Trophoblast cell (in vitro differentiated cells and primary cell): ENCODE measurements at regions not wholly inside any gene's neighbourhood (a gene's known extent, or its start where the extent isn't known, plus 50 kb on each side); places are given as distances from the start of the nearest gene placed in this dataset.
"Not testable (repeated sequence)": the region's sequence is repeated elsewhere in the genome, so short reads cannot be mapped to it uniquely, and the experiment has no call there.

Source experiments
- DNase-seq, 2 donors: peaks; one replicate each; pipeline ENCODE4 v3.0.0-alpha.2; 2016
- H2AFZ ChIP-seq: 2 replicates; pipeline ENCODE4 v1.6.1; 2013; ENCODE audit warnings: low read length, moderate library complexity, mild to moderate bottlenecking; ENCODE audit not compliant: insufficient read depth, poor library complexity
- H2AK5ac ChIP-seq: 2 replicates; pipeline ENCODE4 v1.6.1; 2013; ENCODE audit warnings: mild to moderate bottlenecking, low read length
- H2BK120ac ChIP-seq: 2 replicates; pipeline ENCODE4 v1.6.1; 2013; ENCODE audit warnings: low read length, mild to moderate bottlenecking, moderate library complexity; ENCODE audit not compliant: insufficient read depth, poor library complexity
- H2BK12ac ChIP-seq: 2 replicates; pipeline ENCODE4 v1.6.1; 2013; ENCODE audit warnings: mild to moderate bottlenecking, low read length, moderate library complexity
- H2BK5ac ChIP-seq: 2 replicates; pipeline ENCODE4 v1.6.1; 2013; ENCODE audit warnings: low read length, low read depth, moderate library complexity, mild to moderate bottlenecking; ENCODE audit not compliant: poor library complexity
- H3K14ac ChIP-seq: 2 replicates; pipeline ENCODE4 v1.6.1; 2013; ENCODE audit warnings: mild to moderate bottlenecking, low read length
- H3K18ac ChIP-seq: 2 replicates; pipeline ENCODE4 v1.6.1; 2013; ENCODE audit warnings: mild to moderate bottlenecking, low read length
- H3K23ac ChIP-seq: 2 replicates; pipeline ENCODE4 v1.6.1; 2013; ENCODE audit warnings: low read length
- H3K27ac ChIP-seq: 2 replicates; pipeline ENCODE4 v1.5.1; 2013; ENCODE audit warnings: low read depth, mild to moderate bottlenecking, inconsistent platforms, low read length, moderate library complexity
- H3K27me3 ChIP-seq: 2 replicates; pipeline ENCODE4 v1.6.1; 2013; ENCODE audit warnings: inconsistent platforms, mild to moderate bottlenecking, low read length, moderate library complexity; ENCODE audit not compliant: insufficient read depth
- H3K36me3 ChIP-seq, 2 experiments: 1 replicate in 1 of 2; 2 replicates in 1 of 2; pipeline ENCODE4 v1.6.1; 2013; ENCODE audit warnings: low read length in 2 of 2, mild to moderate bottlenecking in 2 of 2, moderate library complexity in 1 of 2; ENCODE audit not compliant: insufficient read depth in 2 of 2, control insufficient read depth in 1 of 2
- H3K4ac ChIP-seq: 2 replicates; pipeline ENCODE4 v1.6.1; 2013; ENCODE audit warnings: low read depth, mild to moderate bottlenecking, low read length, moderate library complexity
- H3K4me1 ChIP-seq, 2 experiments: 1 replicate in 1 of 2; 2 replicates in 1 of 2; pipeline ENCODE4 v1.6.1; 2013; ENCODE audit warnings: low read length in 2 of 2, mild to moderate bottlenecking in 2 of 2, moderate library complexity in 1 of 2; ENCODE audit not compliant: insufficient read depth in 2 of 2, control insufficient read depth in 1 of 2
- H3K4me2 ChIP-seq: 2 replicates; pipeline ENCODE4 v1.6.1; 2013; ENCODE audit warnings: inconsistent platforms, mild to moderate bottlenecking, low read length, moderate library complexity
- H3K4me3 ChIP-seq: 2 replicates; pipeline ENCODE4 v1.5.1; 2013; ENCODE audit warnings: mild to moderate bottlenecking, low read depth, low read length, inconsistent platforms
- H3K79me1 ChIP-seq: one replicate; pipeline ENCODE4 v1.6.1; 2013; ENCODE audit warnings: low read length
- H3K79me2 ChIP-seq: 2 replicates; pipeline ENCODE4 v1.6.1; 2013; ENCODE audit warnings: low read length, mild to moderate bottlenecking; ENCODE audit not compliant: control insufficient read depth, insufficient read depth, poor library complexity
- H3K9ac ChIP-seq: 2 replicates; pipeline ENCODE4 v1.6.1; 2013; ENCODE audit warnings: mild to moderate bottlenecking, low read length
- H3K9me3 ChIP-seq: 2 replicates; pipeline ENCODE4 v1.6.1; 2013; ENCODE audit warnings: low read depth, mild to moderate bottlenecking, control low read depth, inconsistent platforms, low read length; ENCODE audit not compliant: insufficient read depth
- H4K12ac ChIP-seq: 2 replicates; pipeline ENCODE4 v1.6.1; 2013; ENCODE audit warnings: low read depth, mild to moderate bottlenecking, low read length, moderate library complexity
- H4K8ac ChIP-seq: 2 replicates; pipeline ENCODE4 v1.6.1; 2013; ENCODE audit warnings: low read depth, mild to moderate bottlenecking, low read length, moderate library complexity
- H4K91ac ChIP-seq: one replicate; pipeline ENCODE4 v1.6.1; 2013; ENCODE audit warnings: low read depth, mild to moderate bottlenecking, low read length, moderate library complexity
- WGBS: extraction: QIAGEN DNeasy Blood & Tissue Kit; methylation state at CpG from one replicate; pipeline ENCODE4 v1.1.7; 2013; ENCODE audit warnings: missing lambda C conversion rate; ENCODE audit not compliant: insufficient read length, insufficient coverage; ENCODE audit errors: extremely low coverage; 5-methylcytosine and 5-hydroxymethylcytosine counted together

DNA sequence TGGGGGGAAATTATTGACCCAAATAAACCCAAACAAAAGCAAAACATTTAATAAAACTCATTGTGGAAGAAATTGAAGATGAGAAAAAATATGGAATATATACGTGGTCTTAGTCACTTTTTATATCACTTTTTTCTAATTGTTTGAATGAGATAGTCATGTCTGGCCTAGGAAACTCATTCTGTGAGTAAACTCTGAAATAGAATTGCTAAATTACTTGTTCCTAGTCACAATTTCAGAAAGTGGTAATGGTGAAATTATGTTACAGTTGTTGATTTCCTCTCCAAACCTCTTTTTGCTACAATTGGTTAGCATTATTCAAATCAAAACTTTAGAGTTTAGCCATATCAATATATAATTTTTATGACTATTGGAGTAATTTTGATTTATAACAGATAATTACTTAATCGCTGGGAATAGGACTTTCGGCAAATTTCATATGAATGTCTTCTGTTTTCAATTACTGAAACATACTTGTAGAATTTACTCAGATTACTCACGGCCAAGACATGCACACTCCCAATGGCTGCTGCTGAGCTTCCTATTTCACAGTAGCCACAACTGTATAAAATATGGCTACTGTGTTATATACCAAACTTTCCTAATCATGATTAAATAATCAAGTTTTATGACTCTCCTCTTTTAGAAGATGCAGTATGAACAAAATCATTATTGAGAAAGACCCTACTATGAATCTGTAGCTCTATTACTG lies 113.8 kb upstream of the C1QTNF3 start:
- not testable (repeated sequence) for H3K4me3 ChIP-seq, H2BK5ac ChIP-seq, H3K4ac ChIP-seq, H3K4me1 ChIP-seq, H3K79me1 ChIP-seq, H3K9me3 ChIP-seq, H4K12ac ChIP-seq, H2BK12ac ChIP-seq, H2AK5ac ChIP-seq, H4K8ac ChIP-seq, H3K9ac ChIP-seq, H3K14ac ChIP-seq, H3K18ac ChIP-seq, H3K23ac ChIP-seq, H2BK120ac ChIP-seq, H4K91ac ChIP-seq, H3K36me3 ChIP-seq, H3K27me3 ChIP-seq, H3K4me2 ChIP-seq, H3K27ac ChIP-seq, DNase-seq, H3K79me2 ChIP-seq, H2AFZ ChIP-seq
- WGBS, result no CpG with 5 or more reads among the region's 4 CpGs

DNA sequence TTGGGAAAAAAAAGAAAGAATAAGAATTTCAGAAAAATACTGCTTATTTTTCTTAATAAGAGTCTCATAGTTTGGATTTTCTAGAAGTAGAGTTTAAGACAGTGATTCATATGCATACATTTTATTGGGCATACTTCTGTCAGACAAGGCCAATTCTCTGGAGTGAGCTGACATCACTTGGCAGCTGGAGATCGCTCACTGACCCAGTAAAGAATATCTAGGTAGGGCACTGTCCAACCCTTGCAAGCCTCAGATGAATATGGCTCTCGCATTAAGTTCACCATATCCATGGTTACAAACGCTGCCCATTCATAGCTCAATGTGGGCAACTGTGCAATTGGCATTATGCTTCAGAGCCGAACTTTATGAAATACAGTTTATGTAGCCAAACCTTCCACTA lies 117.9 kb upstream of the C1QTNF3 start:
- not testable (repeated sequence) for H4K91ac ChIP-seq, H2BK12ac ChIP-seq, H3K27ac ChIP-seq, H3K79me2 ChIP-seq, H2AK5ac ChIP-seq, DNase-seq, H3K4me1 ChIP-seq, H3K9ac ChIP-seq, H2BK5ac ChIP-seq, H2BK120ac ChIP-seq, H2AFZ ChIP-seq, H4K8ac ChIP-seq, H3K9me3 ChIP-seq, H4K12ac ChIP-seq, H3K14ac ChIP-seq, H3K23ac ChIP-seq, H3K18ac ChIP-seq, H3K4me3 ChIP-seq, H3K79me1 ChIP-seq, H3K27me3 ChIP-seq, H3K36me3 ChIP-seq, H3K4ac ChIP-seq, H3K4me2 ChIP-seq
- no CpG with 5 or more reads among the region's 4 CpGs for WGBS

DNA sequence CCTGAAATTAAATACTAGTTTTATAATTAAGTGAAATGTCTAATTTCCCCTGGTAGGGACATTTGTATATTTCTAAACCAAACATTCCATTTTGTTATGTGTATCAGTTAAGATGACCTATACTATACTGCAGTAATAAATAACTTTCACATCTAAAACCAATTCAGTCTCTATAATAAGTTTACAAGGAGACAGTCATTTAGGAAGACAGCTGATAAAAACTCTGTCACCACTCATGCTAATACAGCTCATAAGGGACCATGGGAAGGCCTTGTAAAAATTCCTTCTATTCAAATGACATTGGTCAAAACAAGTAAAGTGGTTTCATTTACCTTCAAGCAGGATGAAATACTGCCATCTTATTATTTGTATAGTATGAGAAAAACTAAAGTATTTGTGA lies 128.4 kb upstream of the C1QTNF3 start:
- H3K36me3 ChIP-seq, H3K79me2 ChIP-seq, H3K4me3 ChIP-seq, H3K9me3 ChIP-seq, H2AFZ ChIP-seq, H3K27me3 ChIP-seq, H3K4me1 ChIP-seq, H3K18ac ChIP-seq, DNase-seq, H2BK5ac ChIP-seq, H3K23ac ChIP-seq, H4K91ac ChIP-seq, H3K4me2 ChIP-seq, H3K9ac ChIP-seq, H2BK12ac ChIP-seq, H3K27ac ChIP-seq, H2BK120ac ChIP-seq, H2AK5ac ChIP-seq, H3K14ac ChIP-seq, H4K12ac ChIP-seq, H3K79me1 ChIP-seq, H4K8ac ChIP-seq, H3K4ac ChIP-seq: not testable (repeated sequence)

DNA sequence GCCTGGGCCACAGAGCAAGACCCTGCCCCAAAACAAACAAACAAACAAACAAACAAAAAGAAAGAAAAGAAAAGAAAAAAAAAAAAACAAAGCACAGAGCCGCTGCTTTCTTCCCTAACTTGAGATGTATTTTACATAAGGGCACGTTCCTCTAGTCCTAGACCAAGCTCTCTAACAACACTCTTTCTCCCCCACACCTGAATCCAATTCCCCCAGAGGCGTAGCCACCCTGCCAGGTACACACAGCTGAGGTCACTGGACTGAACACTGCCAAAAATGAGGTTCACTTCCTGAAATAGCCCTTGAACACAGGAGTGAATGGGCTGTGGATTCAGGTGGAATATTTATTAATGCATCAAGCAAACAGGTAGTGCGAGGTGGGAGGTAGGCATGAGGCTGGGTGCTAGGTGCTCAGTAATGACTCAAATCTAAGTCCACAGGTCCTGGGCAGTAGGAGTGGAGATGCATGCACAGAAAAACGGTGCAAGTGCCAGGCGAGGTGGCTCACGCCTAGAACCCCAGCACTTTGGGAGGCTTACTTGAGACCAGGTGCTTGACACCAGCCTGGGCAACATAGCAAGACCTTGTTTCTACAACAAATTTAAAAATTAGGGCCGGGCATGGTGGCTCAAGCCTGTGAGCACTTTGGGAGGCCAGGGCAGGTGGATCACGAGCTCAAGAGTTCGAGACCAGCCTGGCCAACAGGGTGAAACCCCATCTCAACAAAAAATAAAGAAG lies 136.6 kb upstream of the C1QTNF3 start:
- H2AK5ac ChIP-seq, H3K18ac ChIP-seq, H2BK5ac ChIP-seq, H4K12ac ChIP-seq, H3K27me3 ChIP-seq, H3K79me1 ChIP-seq, H3K79me2 ChIP-seq, H2AFZ ChIP-seq, H4K91ac ChIP-seq, H3K9me3 ChIP-seq, H4K8ac ChIP-seq, H2BK120ac ChIP-seq, H2BK12ac ChIP-seq, H3K9ac ChIP-seq, H3K36me3 ChIP-seq, H3K27ac ChIP-seq, H3K23ac ChIP-seq, H3K4me3 ChIP-seq, DNase-seq, H3K4me1 ChIP-seq, H3K14ac ChIP-seq, H3K4ac ChIP-seq, H3K4me2 ChIP-seq: not testable (repeated sequence)
- WGBS, result no CpG with 5 or more reads among the region's 10 CpGs
